ENCODE measurements at regions not wholly inside any gene's neighbourhood (a gene's known extent, or its start where the extent isn't known, plus 50 kb on each side); places are given as distances from the start of the nearest gene placed in this dataset.

GRCh38 chr11:86874304-86875056 lies 74.1 kb downstream of the PRSS23 start:
- no peak overlapping the region for H3K27ac ChIP-seq (ENCODE audit: low read depth)
- no peak for DNase-seq (ENCODE audit: low spot score)
- no peak overlapping the region for H3K4me3 ChIP-seq
- no peak for ATAC-seq
- H3K27me3 Mint-ChIP-seq (ENCODE audit: insufficient read depth, low read depth, poor library complexity) = peaks cover 3% of the 10 kb centered on the region
- H3K9me3 Mint-ChIP-seq = peaks cover 14% of the 10 kb centered on the region
- no peak for TF ChIP-seq REST (IDR thresholded peaks at IDR 0.05; ENCODE audit: unreplicated experiment)
- no peak for TF ChIP-seq ZNF462 (CRISPR knock-in tag; IDR thresholded peaks at IDR 0.05)
- TF ChIP-seq CTCF (conservative IDR thresholded peaks at IDR 0.05; ENCODE audit: low read depth in 2 of 2) = no peak
- no peak for TF ChIP-seq ZNF114 (CRISPR knock-in tag; IDR thresholded peaks at IDR 0.05)
- TF ChIP-seq EZH2phosphoT487 (IDR thresholded peaks at IDR 0.05; ENCODE audit: unreplicated experiment) = no peak
- no peak for TF ChIP-seq JUNB (IDR thresholded peaks at IDR 0.05; ENCODE audit: unreplicated experiment)
- no peak for TF ChIP-seq STAT1 (IDR thresholded peaks at IDR 0.05; ENCODE audit: unreplicated experiment)
- H3K4me1 Mint-ChIP-seq = peaks cover 3% of the 10 kb centered on the region; the same call in 2 of the 3 replicates
- H3K27me3 ChIP-seq (ENCODE audit: insufficient read depth) = no peaks in the 10 kb centered on the region
- H3K36me3 ChIP-seq (ENCODE audit: insufficient read depth) = no peaks in the 10 kb centered on the region
- no peak overlapping the region for H3K4me2 ChIP-seq
- H3K27ac Mint-ChIP-seq = no peak overlapping the region
- H3K9me2 ChIP-seq (ENCODE audit: insufficient read depth) = no peaks in the 10 kb centered on the region
- H3K4me3 Mint-ChIP-seq = no peak overlapping the region
- H4K20me1 ChIP-seq (replicated peaks; ENCODE audit: insufficient read depth) = no peaks in the 10 kb centered on the region
- peaks cover 4% of the 10 kb centered on the region; the same call in 1 of the 2 replicates for H3K4me1 ChIP-seq (ENCODE audit: insufficient read depth)
- H3F3A ChIP-seq (replicated peaks; ENCODE audit: low read depth) = no peaks in the 10 kb centered on the region
- peaks cover 3% of the 10 kb centered on the region; the same call in 2 of the 3 replicates for H3K36me3 Mint-ChIP-seq (ENCODE audit: low read depth)
- no peaks in the 10 kb centered on the region for H3K79me2 ChIP-seq (replicated peaks; ENCODE audit: insufficient read depth)
- H2AFZ ChIP-seq = no peak overlapping the region

Measured in GM23338 (cell line).